ENCODE measurements at regions not wholly inside any gene's neighbourhood (a gene's known extent, or its start where the extent isn't known, plus 50 kb on each side); places are given as distances from the start of the nearest gene placed in this dataset.

GRCh38 chr18:43888598-43888997, 611.3 kb upstream of the SYT4 start:
- TF ChIP-seq CTCF (conservative IDR thresholded peaks at IDR 0.05; ENCODE audit: low read depth, low read length), result no peak
- TF ChIP-seq EZH2 (IDR thresholded peaks at IDR 0.05; ENCODE audit: borderline replicate concordance, low read depth, low read length, poor library complexity, severe bottlenecking), result no peak

All from A673 (cell line).